Spleen (tissue), 11 donors: ENCODE measurements at regions not wholly inside any gene's neighbourhood (a gene's known extent, or its start where the extent isn't known, plus 50 kb on each side); places are given as distances from the start of the nearest gene placed in this dataset.
"Not testable (repeated sequence)": the region's sequence is repeated elsewhere in the genome, so short reads cannot be mapped to it uniquely, and the experiment has no call there.

ENCODE experiments used
- DNase-seq: peaks from one replicate; pipeline ENCODE4 v3.0.0-alpha.2; 2020
- H3K27ac ChIP-seq, 8 donors: fragments of 200-600 bp; sonication (generic) in 7 of 8; 1 replicate in 4 of 8; 2 replicates in 4 of 8; pipeline versions ENCODE4 v1.5.0 to v1.8.0; 2016 to 2021; ENCODE audit warnings: inconsistent platforms in 4 of 8, mild to moderate bottlenecking in 4 of 8, moderate library complexity in 1 of 8
- H3K27me3 ChIP-seq, 7 donors: fragments of 200-600 bp; sonication (generic) in 6 of 7; replicated peaks in 1 of 7; 1 replicate in 4 of 7; 2 replicates in 3 of 7; pipeline versions ENCODE4 v1.5.0 to v1.8.0; 2016 to 2021; ENCODE audit warnings: inconsistent platforms in 3 of 7, mild to moderate bottlenecking in 1 of 7
- H3K36me3 ChIP-seq, 6 donors: fragments of 200-600 bp; sonication (generic) in 5 of 6; 1 replicate in 4 of 6; 2 replicates in 2 of 6; pipeline versions ENCODE4 v1.5.0 to v1.8.0; 2016 to 2021; ENCODE audit warnings: inconsistent platforms in 2 of 6
- H3K4me1 ChIP-seq, 6 donors: fragments of 200-600 bp; sonication (generic) in 5 of 6; 1 replicate in 3 of 6; 2 replicates in 3 of 6; pipeline versions ENCODE4 v1.5.0 to v1.8.0; 2016 to 2021; ENCODE audit warnings: inconsistent platforms in 3 of 6
- H3K4me3 ChIP-seq, 8 donors: fragments of 200-600 bp; sonication (generic) in 7 of 8; 1 replicate in 4 of 8; 2 replicates in 4 of 8; pipeline versions ENCODE4 v1.5.0 to v1.8.0; 2016 to 2021; ENCODE audit warnings: inconsistent platforms in 4 of 8, mild to moderate bottlenecking in 4 of 8, moderate library complexity in 2 of 8
- H3K9me3 ChIP-seq, 8 donors: fragments of 200-600 bp; sonication (generic) in 7 of 8; 1 replicate in 4 of 8; 2 replicates in 4 of 8; pipeline versions ENCODE4 v1.5.0 to v1.8.0; 2016 to 2021; ENCODE audit warnings: inconsistent platforms in 4 of 8
- POLR2A ChIP-seq, 3 donors: fragments of 450-650 bp; IDR thresholded peaks; one replicate each; pipeline ENCODE4 v1.5.1; 2017; ENCODE audit warnings: antibody characterized with exemption in 3 of 3, mild to moderate bottlenecking in 1 of 3
- POLR2AphosphoS5 ChIP-seq, 3 donors: sonication (generic); formaldehyde crosslinking; IDR thresholded peaks; one replicate each; pipeline ENCODE4 v1.5.1; 2017; ENCODE audit warnings: antibody characterized with exemption in 3 of 3
- WGBS, 5 donors: extraction: QIAGEN DNeasy Blood & Tissue Kit in 3 of 5; methylation state at CpG; one replicate each; pipeline versions ENCODE4 v1.1.5 to v1.1.7; 2013 to 2018; 5-methylcytosine and 5-hydroxymethylcytosine counted together
- intact Hi-C: fragments of 100-400 bp; cut with DNase I; formaldehyde crosslinking; loops from one replicate; pipeline ENCODE4 v1.15.0; 2023; ENCODE audit warnings: low total_unique reads
- TF ChIP-seq, protein P1 (sequence below), 11 experiments: fragments of 200-600 bp in 7 of 11; fragments of 450-650 bp in 4 of 11; sonication (generic) in 4 of 11; IDR thresholded peaks in 8 of 11; conservative IDR thresholded peaks in 3 of 11; 1 replicate in 7 of 11; 2 replicates in 4 of 11; pipeline versions ENCODE4 v1.4.0 to v1.8.0; 2016 to 2021; ENCODE audit warnings: antibody characterized with exemption in 11 of 11, inconsistent platforms in 4 of 11, mild to moderate bottlenecking in 1 of 11
- donor health status: healthy with polysubstance abuse.
- donor health status: DM: no; HTN: no; CAD: no; lungs with moderate emphysema.
- donor health status: DM: no; HTN: no; CAD: no.
- donor health status: Bipolar disorder and iron deficiency.
- donor health status: healthy.
- donor health status: DM: no; HTN: no; CAD: no.
- donor health status: DM: yes; HTN: yes; CAD: no.

DNA sequence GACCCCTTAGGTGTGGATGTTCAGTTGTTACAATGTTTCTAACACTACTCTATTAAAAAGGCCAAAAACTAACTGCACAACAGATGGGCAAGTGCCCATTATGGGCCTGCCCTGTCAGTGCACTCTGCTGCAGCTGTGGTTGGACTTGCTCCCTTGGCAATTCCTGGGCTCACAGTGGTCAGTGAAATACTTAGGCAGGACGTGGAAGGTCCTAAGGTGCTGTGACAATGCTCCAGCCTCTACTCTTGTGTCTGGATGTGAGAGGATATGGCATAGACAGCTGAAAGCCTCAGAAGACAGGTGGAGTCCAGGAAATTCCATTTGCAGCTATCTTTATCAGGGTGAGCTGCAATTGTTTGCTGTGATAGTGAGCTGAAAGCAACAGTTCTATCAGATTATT lies 136.5 kb upstream of the OLIG3 start:
- WGBS, 5 donors, result 55 to 80% (median 62%) methylated on average over 1 of the region's 1 CpG
- Histone ChIP-seq H3K36me3 (no peaks in the 10 kb centered on the region), H3K4me3 (no peak overlapping the region), H3K9me3 (no peaks in the 10 kb centered on the region), H3K4me1 (no peaks in the 10 kb centered on the region), H3K27me3 (peaks cover 0 to 6% (median 0%) of the 10 kb centered on the region in 7 donors), H3K27ac (no peak overlapping the region)
- DNase-seq, result no peak
- TF ChIP-seq POLR2AphosphoS5 (IDR thresholded peaks at IDR 0.05), result no peak
- TF ChIP-seq, protein P1, sequence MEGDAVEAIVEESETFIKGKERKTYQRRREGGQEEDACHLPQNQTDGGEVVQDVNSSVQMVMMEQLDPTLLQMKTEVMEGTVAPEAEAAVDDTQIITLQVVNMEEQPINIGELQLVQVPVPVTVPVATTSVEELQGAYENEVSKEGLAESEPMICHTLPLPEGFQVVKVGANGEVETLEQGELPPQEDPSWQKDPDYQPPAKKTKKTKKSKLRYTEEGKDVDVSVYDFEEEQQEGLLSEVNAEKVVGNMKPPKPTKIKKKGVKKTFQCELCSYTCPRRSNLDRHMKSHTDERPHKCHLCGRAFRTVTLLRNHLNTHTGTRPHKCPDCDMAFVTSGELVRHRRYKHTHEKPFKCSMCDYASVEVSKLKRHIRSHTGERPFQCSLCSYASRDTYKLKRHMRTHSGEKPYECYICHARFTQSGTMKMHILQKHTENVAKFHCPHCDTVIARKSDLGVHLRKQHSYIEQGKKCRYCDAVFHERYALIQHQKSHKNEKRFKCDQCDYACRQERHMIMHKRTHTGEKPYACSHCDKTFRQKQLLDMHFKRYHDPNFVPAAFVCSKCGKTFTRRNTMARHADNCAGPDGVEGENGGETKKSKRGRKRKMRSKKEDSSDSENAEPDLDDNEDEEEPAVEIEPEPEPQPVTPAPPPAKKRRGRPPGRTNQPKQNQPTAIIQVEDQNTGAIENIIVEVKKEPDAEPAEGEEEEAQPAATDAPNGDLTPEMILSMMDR (IDR thresholded peaks at IDR 0.05 in 8 of 11, conservative IDR thresholded peaks at IDR 0.05 in 3 of 11), result no peak
- TF ChIP-seq POLR2A (IDR thresholded peaks at IDR 0.05), result no peak
- intact Hi-C loops, result loop anchor here (10.0 kb wide), 1 partner anchor 296 kb away; no protein-coding TSS in a partner anchor

DNA sequence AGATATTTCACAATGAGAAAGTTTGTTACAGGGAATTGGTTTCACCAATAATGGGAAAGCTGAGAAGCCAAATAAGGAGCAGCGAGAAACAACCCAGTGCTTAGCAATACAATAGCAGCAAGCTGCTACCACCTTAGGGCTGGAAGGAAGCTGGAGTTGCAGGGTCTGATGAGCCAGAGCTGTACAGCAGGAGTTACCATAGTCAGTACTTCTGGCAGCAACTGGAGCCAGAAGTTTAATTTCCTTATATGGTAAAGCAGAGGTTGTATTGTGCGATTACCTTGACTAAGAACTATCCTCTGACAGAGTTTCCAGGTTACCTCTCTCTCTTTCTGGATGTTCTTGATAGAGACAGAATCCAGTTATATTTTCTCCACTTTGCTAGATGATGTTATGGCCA lies 137.1 kb upstream of the OLIG3 start:
- Histone ChIP-seq H3K4me1 (no peaks in the 10 kb centered on the region), H3K27ac (no peak overlapping the region), H3K4me3 (no peak overlapping the region), H3K9me3 (no peaks in the 10 kb centered on the region), H3K36me3 (no peaks in the 10 kb centered on the region), H3K27me3 (peaks cover 0 to 6% (median 0%) of the 10 kb centered on the region in 7 donors)
- TF ChIP-seq, protein P1 (IDR thresholded peaks at IDR 0.05 in 8 of 11, conservative IDR thresholded peaks at IDR 0.05 in 3 of 11), result no peak
- TF ChIP-seq POLR2AphosphoS5 (IDR thresholded peaks at IDR 0.05) (no peak), POLR2A (IDR thresholded peaks at IDR 0.05) (no peak)
- intact Hi-C loops, result loop anchor here (10.0 kb wide), 1 partner anchor 297 kb away; no protein-coding TSS in a partner anchor
- no peak for DNase-seq
- 85 to 95% (median 91%) methylated on average over 2 of the region's 2 CpGs for WGBS, 5 donors

DNA sequence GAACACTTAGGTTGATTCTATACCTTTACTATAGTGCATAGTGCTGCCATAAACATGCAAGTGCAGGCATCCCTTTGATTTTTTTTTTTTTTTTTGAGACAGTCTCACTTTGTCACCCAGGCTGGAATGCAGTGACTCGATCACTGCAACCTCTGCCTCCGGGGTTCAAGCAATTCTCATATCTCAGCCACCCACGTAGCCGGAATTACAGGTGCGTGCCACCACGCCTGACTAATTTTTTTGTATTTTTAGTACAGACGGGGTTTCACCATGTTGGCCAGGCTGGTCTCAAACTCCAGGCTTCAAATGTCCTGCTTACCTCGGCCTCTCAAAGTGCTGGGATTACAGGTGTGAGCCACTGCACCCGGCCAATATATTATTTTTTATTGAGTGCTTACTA lies 140.0 kb upstream of the OLIG3 start:
- H3K36me3 ChIP-seq, H3K4me3 ChIP-seq, H3K9me3 ChIP-seq, H3K27me3 ChIP-seq, H3K27ac ChIP-seq, DNase-seq, H3K4me1 ChIP-seq: not testable (repeated sequence)
- intact Hi-C loops, result loop anchor here (10.0 kb wide), 1 partner anchor 299 kb away; no protein-coding TSS in a partner anchor
- 65 to 85% (median 80%) methylated on average over 9 of the region's 9 CpGs for WGBS, 5 donors

DNA sequence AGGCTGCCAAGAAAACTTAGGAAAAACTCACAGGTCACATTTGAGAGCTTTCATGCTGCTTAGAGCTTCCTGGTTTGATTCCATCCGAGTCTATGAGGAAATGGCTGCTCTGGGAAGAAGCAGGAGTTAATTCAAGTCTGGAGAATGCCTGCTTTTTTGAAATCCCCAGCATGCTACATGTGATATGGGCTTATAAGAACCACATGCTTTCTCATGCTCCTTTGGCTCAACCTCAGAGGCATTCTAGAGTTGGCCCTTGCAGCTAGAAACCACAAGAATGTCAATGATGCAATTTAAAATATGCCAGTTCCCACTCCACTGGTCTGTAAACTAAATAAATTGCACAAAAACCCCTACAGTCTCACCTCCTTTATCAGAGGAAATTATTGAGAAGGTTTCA lies 142.9 kb upstream of the OLIG3 start:
- no peak overlapping the region for H3K27ac ChIP-seq
- H3K36me3 ChIP-seq, result no peaks in the 10 kb centered on the region
- no peaks in the 10 kb centered on the region for H3K27me3 ChIP-seq
- WGBS, 5 donors, result 14 to 51% (median 16%) methylated on average over 1 of the region's 1 CpG
- no peak for DNase-seq
- intact Hi-C loops, result loop anchor here (10.0 kb wide), 1 partner anchor 302 kb away; no protein-coding TSS in a partner anchor
- TF ChIP-seq POLR2A (IDR thresholded peaks at IDR 0.05) (no peak), POLR2AphosphoS5 (IDR thresholded peaks at IDR 0.05) (no peak)
- TF ChIP-seq, protein P1 (IDR thresholded peaks at IDR 0.05 in 8 of 11, conservative IDR thresholded peaks at IDR 0.05 in 3 of 11), result no peak
- H3K4me3 ChIP-seq, result no peak overlapping the region
- H3K9me3 ChIP-seq, result no peaks in the 10 kb centered on the region
- peaks cover 0 to 14% (median 6%) of the 10 kb centered on the region in 6 donors for H3K4me1 ChIP-seq
